HUES48 (cell line): ENCODE measurements at regions not wholly inside any gene's neighbourhood (a gene's known extent, or its start where the extent isn't known, plus 50 kb on each side); places are given as distances from the start of the nearest gene placed in this dataset.
"Not testable (repeated sequence)": the region's sequence is repeated elsewhere in the genome, so short reads cannot be mapped to it uniquely, and the experiment has no call there.

Source experiments
- H3K27ac ChIP-seq: one replicate; pipeline ENCODE4 v1.7.0; 2013; ENCODE audit warnings: low read depth, low read length, inconsistent platforms
- H3K27me3 ChIP-seq: 2 replicates; pipeline ENCODE4 v1.6.1; 2013; ENCODE audit warnings: mild to moderate bottlenecking, low read length; ENCODE audit not compliant: control insufficient read depth, insufficient read depth
- H3K36me3 ChIP-seq: 2 replicates; pipeline ENCODE4 v1.6.1; 2013; ENCODE audit warnings: low read length; ENCODE audit not compliant: control insufficient read depth, insufficient read depth
- H3K4me1 ChIP-seq: 2 replicates; pipeline ENCODE4 v1.6.1; 2013; ENCODE audit warnings: mild to moderate bottlenecking, low read length; ENCODE audit not compliant: control insufficient read depth, insufficient read depth
- H3K4me3 ChIP-seq: 2 replicates; pipeline ENCODE4 v1.5.1; 2013; ENCODE audit warnings: mild to moderate bottlenecking, low read depth, low read length
- H3K9ac ChIP-seq: 2 replicates; pipeline ENCODE4 v1.6.1; 2013; ENCODE audit warnings: mild to moderate bottlenecking, low read depth, low read length, moderate library complexity
- H3K9me3 ChIP-seq: 2 replicates; pipeline ENCODE4 v1.6.1; 2013; ENCODE audit warnings: low read length; ENCODE audit not compliant: control insufficient read depth, insufficient read depth

- Histone ChIP-seq H3K27ac (no peak overlapping the region), H3K27me3 (no peaks in the 10 kb centered on the region), H3K4me1 (peaks cover 4% of the 10 kb centered on the region; the same call in 1 of the 2 replicates), H3K9me3 (no peaks in the 10 kb centered on the region), H3K36me3 (no peaks in the 10 kb centered on the region), H3K9ac (no peak overlapping the region), H3K4me3 (no peak overlapping the region)
Measured at GRCh38 chr5:6108540-6108848, 269.9 kb downstream of the MED10 start.

- H3K4me1 ChIP-seq = peaks cover 4% of the 10 kb centered on the region; the same call in 1 of the 2 replicates
- H3K36me3 ChIP-seq = no peaks in the 10 kb centered on the region
- H3K27me3 ChIP-seq = no peaks in the 10 kb centered on the region
- H3K27ac ChIP-seq = no peak overlapping the region
- no peak overlapping the region for H3K4me3 ChIP-seq
- no peaks in the 10 kb centered on the region for H3K9me3 ChIP-seq
- no peak overlapping the region for H3K9ac ChIP-seq
Measured at GRCh38 chr5:6107675-6108539, 270.4 kb downstream of the MED10 start.

- no peak overlapping the region for H3K4me3 ChIP-seq
- H3K27ac ChIP-seq = no peak overlapping the region
- peaks cover 3% of the 10 kb centered on the region; the same call in 1 of the 2 replicates for H3K9me3 ChIP-seq
- no peak overlapping the region for H3K9ac ChIP-seq
- no peaks in the 10 kb centered on the region for H3K36me3 ChIP-seq
- H3K27me3 ChIP-seq = no peaks in the 10 kb centered on the region
- H3K4me1 ChIP-seq = peaks cover 4% of the 10 kb centered on the region; the same call in 1 of the 2 replicates
Measured at GRCh38 chr5:6106756-6107155, 271.6 kb downstream of the MED10 start.

GRCh38 chr5:6105320-6105719 is 273.0 kb downstream of the MED10 start:
- Histone ChIP-seq H3K27ac (no peak overlapping the region), H3K27me3 (no peaks in the 10 kb centered on the region), H3K9ac (no peak overlapping the region)

GRCh38 chr5:6096101-6096500 is 282.2 kb downstream of the MED10 start:
- no peaks in the 10 kb centered on the region for H3K9me3 ChIP-seq
- no peaks in the 10 kb centered on the region for H3K36me3 ChIP-seq
- no peak overlapping the region for H3K9ac ChIP-seq
- H3K27me3 ChIP-seq = no peaks in the 10 kb centered on the region
- no peak overlapping the region for H3K27ac ChIP-seq
- no peaks in the 10 kb centered on the region for H3K4me1 ChIP-seq
- no peak overlapping the region for H3K4me3 ChIP-seq

More at GRCh38 chr5:6105320-6105719, 273.0 kb downstream of the MED10 start:
- H3K9me3 ChIP-seq = peaks cover 3% of the 10 kb centered on the region; the same call in 1 of the 2 replicates
- no peak overlapping the region for H3K4me3 ChIP-seq
- no peaks in the 10 kb centered on the region for H3K36me3 ChIP-seq
- peaks cover 4% of the 10 kb centered on the region; the same call in 1 of the 2 replicates for H3K4me1 ChIP-seq

- not testable (repeated sequence) for H3K36me3 ChIP-seq, H3K4me1 ChIP-seq, H3K9me3 ChIP-seq, H3K9ac ChIP-seq, H3K27ac ChIP-seq, H3K4me3 ChIP-seq, H3K27me3 ChIP-seq
Measured at GRCh38 chr5:6094180-6094579, 284.2 kb downstream of the MED10 start.

- Histone ChIP-seq H3K36me3 (no peaks in the 10 kb centered on the region), H3K27ac (no peak overlapping the region), H3K9me3 (no peaks in the 10 kb centered on the region), H3K4me3 (no peak overlapping the region), H3K4me1 (no peaks in the 10 kb centered on the region), H3K27me3 (no peaks in the 10 kb centered on the region), H3K9ac (no peak overlapping the region)
Measured at GRCh38 chr5:6090838-6091237, 287.5 kb downstream of the MED10 start.

GRCh38 chr5:6090079-6090654 is 288.2 kb downstream of the MED10 start:
- Histone ChIP-seq H3K4me3 (no peak overlapping the region), H3K27me3 (no peaks in the 10 kb centered on the region), H3K27ac (no peak overlapping the region), H3K9me3 (no peaks in the 10 kb centered on the region), H3K36me3 (no peaks in the 10 kb centered on the region), H3K9ac (no peak overlapping the region), H3K4me1 (no peaks in the 10 kb centered on the region)

- H3K9ac ChIP-seq = no peak overlapping the region
- H3K27ac ChIP-seq = no peak overlapping the region
- H3K4me1 ChIP-seq = no peaks in the 10 kb centered on the region
- H3K9me3 ChIP-seq = no peaks in the 10 kb centered on the region
- no peaks in the 10 kb centered on the region for H3K27me3 ChIP-seq
- no peak overlapping the region for H3K4me3 ChIP-seq
- no peaks in the 10 kb centered on the region for H3K36me3 ChIP-seq
Measured at GRCh38 chr5:6088706-6089105, 289.6 kb downstream of the MED10 start.

- no peaks in the 10 kb centered on the region for H3K27me3 ChIP-seq
- no peaks in the 10 kb centered on the region for H3K9me3 ChIP-seq
- H3K9ac ChIP-seq = no peak overlapping the region
Measured at GRCh38 chr5:6087576-6087975, 290.8 kb downstream of the MED10 start.

GRCh38 chr5:6086871-6087270 is 291.5 kb downstream of the MED10 start:
- no peak overlapping the region for H3K4me3 ChIP-seq
- H3K9ac ChIP-seq = no peak overlapping the region
- no peaks in the 10 kb centered on the region for H3K36me3 ChIP-seq
- H3K9me3 ChIP-seq = no peaks in the 10 kb centered on the region
- no peaks in the 10 kb centered on the region for H3K27me3 ChIP-seq
- H3K27ac ChIP-seq = no peak overlapping the region
- no peaks in the 10 kb centered on the region for H3K4me1 ChIP-seq

More at GRCh38 chr5:6087576-6087975, 290.8 kb downstream of the MED10 start:
- Histone ChIP-seq H3K4me3 (no peak overlapping the region), H3K4me1 (no peaks in the 10 kb centered on the region), H3K36me3 (no peaks in the 10 kb centered on the region), H3K27ac (no peak overlapping the region)
